ENCODE measurements at regions not wholly inside any gene's neighbourhood (a gene's known extent, or its start where the extent isn't known, plus 50 kb on each side); places are given as distances from the start of the nearest gene placed in this dataset.

DNA sequence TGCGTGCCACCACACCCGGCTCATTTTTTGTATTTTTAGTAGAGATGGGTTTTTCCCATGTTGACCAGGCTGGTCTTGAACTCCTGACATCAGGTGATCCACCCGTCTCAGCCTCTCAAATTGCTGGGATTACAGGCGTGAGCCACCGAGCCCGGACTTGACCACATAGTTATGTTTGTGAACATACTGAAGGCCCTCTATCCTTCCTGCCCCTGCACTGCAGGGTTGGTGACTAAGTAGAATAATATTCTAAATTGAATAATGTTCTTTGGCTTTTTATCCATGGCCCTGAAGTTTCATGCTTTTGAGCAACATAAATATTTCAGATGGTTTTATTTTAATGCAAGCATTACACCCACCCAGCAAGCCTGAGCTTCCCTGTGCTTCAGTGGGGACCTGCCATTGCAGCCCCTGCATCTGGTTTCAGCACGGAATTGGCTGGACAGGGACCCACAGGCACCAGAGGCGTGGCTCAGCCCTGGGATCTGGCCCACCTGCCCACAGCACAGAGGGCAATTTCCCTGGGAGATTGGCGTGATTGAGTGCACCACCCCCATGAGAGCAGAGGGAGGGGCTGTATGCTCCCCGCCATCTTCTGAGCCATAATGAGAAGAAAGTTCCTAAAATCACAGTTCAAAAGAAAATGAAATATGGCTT lies 460.5 kb downstream of the BRD1 start:
- DNase-seq (ENCODE audit: low spot score), result no peak

DNA sequence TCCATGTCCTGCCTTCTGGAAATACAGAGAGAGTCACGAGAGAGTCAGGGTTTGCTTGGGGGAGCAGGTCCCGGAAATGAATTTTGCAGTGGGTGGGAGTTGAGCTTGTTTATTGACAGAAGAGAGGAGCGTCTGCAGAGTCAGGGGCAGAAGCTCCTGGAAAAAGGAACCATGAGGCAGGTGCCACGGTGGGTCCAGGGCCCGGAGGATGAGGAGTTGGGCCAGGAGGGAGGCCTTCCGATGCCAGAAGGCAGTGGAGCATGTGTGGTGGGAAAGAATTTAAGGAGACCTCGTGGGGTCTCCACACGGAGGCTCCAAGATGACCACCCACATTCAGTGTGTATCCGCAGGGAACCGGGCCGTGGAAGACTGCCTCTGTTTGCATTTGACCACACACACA lies 461.2 kb downstream of the BRD1 start:
- DNase-seq (ENCODE audit: low spot score), result no peak

DNA sequence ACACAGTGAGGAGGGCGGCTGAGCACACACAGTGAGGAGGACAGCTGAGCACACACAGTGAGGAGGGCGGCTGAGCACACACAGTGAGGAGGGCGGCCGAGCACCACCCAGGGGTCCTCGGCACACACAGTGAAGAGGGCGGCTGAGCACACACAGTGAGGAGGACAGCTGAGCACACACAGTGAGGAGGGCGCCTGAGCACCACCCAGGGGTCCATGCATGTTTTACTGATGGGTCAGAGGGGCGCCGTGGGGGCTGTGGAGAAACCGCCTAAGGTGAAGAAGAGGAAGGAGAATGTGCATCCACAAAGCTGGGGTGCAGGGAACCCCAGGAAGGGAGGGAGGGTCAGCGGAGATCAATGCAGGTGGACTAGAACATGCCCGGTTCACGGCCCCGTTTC lies 461.8 kb downstream of the BRD1 start:
- no peak for DNase-seq (ENCODE audit: low spot score)

DNA sequence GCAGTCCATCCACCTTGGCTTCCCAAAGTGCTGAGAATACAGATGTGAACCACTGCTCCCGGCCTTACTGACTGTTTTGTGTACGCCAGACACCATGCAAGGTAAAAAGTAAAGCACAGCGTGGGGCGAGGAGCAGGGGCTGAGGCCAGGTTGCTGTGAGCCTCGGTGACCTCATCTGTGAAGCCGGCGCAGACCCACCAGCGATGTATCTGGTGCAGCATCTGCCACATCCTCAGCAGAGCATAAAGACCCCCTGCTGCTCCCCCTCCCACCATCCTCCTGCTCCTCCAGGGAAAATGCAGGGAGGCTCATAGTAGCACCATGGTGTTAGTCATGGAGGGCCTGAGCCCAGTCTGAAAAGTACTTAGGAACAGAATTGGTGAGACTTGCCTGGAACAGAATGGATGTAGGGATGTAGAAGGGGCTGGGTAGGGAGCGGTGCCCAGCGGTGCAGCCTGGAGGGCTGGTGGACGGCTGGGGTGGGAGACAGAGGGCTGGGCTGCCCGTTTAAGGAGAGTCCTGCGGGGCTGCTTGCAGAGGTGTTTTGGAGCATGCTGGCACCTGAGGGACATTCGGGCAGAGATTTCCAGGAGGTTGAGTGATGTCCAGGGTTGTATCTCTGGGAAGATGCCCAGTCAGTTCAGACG lies 462.4 kb downstream of the BRD1 start:
- DNase-seq (ENCODE audit: low spot score), result no peak

DNA sequence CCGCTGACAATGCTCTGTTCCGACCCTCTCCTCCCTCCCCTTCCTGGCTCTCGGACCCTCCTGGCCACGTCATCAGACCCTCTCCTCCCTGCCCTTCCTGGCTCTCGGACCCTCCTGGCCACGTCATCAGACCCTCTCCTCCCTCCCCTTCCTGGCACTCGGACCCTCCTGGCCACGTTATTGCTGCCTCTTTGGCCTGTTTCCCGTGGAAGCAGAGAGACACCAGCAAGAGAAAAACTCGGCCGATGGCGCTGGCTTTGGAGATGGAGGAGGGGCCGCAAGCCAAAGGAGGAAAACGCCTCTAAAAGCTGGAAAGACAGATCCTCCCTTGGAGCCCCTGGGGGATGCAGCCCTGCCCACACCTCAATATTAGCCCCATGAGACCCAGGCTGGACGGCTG lies 463.3 kb downstream of the BRD1 start:
- DNase-seq (ENCODE audit: low spot score), result no peak

DNA sequence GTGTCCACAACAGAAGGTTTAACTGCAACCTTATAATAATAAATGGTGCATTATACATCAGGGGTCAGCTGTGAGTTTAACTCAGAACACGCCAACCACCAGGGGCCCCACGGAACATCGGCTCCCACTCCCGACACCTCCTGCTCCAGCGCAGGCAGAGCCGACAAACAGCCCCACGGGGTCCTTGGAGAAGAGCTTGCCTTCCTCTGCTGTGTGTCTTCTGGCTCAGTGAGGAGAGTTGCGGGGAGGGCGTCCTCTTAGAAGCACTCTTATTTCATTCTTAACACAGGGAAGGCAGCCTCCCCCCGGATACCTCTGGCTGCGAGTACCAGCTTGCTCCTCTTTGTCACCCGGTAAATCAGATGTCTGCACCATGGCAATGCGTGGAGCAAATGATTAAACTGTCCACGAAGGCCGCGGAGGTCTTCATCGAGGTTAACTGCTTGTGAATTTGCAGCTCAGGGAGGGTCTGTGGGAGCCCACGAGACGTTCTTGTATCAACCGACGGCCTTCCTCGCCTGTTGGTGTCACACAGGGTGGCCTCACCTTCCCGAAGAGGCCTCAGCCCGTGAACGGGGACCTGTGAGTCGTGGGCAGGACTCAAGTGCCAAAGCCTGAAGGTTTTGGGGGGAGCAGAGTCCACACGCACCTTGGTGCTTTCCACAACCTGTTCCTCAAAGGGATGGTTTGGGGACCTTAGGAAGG lies 464.0 kb downstream of the BRD1 start:
- DNase-seq (ENCODE audit: low spot score), result no peak

DNA sequence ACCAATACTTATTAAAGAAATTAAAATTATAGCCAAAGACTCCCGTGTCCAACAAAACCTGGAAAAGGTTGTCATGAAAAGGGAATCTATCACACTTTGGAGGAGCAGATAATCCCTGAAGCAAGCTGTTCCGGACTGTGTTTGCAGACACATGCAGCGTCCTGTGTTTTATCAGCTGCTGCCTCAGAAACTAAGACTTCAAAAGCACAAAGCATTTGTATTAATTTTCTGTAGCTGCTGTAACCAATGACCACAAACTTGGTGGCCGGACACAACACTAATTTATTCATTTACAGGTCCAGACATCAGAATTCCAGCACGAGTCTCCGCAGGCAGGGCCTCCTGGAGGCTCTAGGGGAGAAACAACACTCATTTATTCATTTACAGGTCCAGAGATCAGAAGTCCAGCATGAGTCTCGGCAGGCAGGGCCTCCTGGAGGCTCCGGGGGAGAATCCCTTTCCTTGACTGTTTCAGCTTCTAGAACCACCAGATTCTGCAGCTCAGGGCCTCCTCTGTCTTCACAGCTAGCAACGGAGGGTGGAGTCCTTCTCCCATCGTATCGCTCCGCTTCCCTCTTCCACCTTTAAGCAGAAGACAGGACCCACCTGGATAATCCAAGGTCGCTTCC lies 465.3 kb downstream of the BRD1 start:
- no peak for DNase-seq (ENCODE audit: low spot score)

DNA sequence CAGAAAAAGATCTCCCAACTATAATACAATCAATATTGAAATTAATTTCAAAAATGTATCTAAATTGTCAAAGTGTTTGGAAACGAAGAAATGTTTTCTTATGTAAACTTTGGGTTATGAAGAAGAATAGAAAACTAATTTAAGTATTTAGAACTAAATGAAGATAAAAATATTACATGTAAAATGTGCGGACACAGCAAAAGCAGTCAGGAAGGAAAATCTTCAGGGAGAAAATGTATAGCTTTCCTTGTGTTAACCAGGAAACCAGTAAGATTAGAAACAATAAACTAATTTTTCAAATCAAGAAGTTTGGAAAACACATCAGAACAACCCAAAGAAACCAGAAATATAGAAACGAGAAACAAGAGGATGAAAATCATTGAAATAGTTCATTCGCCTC lies 466.5 kb downstream of the BRD1 start:
- no peak for DNase-seq (ENCODE audit: low spot score)

DNA sequence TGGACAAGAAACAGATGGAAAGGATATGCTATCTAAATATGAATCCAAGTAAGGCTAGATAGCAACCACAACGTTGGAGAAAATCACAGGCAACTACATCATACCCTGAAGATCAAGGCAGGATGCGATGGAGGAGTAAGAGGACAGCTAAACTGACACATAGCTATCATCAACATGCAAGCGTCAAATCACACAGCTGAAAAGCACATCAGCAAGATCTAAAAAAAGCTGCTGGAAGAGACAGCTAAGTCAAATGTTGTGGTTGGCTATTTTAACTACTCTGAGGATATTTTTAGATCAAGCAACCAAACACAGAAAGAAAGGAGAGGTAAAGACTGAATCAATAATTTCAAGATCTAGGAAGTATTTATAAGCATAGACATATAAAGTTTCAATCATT lies 466.9 kb downstream of the BRD1 start:
- DNase-seq (ENCODE audit: low spot score), result no peak

DNA sequence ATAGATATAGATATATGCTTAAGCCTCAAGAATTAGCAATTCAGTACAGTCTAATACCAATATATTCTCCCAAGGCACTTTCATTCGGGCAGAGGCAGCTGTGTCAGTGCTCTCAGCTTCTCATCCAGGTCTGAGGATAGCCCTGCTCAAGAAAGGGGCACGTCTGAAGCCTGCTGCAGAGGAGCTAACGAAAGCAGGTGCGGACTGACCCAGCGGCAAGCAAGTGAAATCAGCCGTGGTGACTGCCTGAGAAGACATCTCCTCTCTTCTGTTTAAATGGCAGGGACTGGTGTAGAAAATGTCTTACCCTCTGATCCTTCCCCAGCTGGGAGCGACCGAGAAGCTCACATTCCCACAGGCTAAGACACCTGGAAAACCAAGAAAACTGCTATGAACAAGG lies 468.6 kb downstream of the BRD1 start:
- DNase-seq (ENCODE audit: low spot score), result no peak

DNA sequence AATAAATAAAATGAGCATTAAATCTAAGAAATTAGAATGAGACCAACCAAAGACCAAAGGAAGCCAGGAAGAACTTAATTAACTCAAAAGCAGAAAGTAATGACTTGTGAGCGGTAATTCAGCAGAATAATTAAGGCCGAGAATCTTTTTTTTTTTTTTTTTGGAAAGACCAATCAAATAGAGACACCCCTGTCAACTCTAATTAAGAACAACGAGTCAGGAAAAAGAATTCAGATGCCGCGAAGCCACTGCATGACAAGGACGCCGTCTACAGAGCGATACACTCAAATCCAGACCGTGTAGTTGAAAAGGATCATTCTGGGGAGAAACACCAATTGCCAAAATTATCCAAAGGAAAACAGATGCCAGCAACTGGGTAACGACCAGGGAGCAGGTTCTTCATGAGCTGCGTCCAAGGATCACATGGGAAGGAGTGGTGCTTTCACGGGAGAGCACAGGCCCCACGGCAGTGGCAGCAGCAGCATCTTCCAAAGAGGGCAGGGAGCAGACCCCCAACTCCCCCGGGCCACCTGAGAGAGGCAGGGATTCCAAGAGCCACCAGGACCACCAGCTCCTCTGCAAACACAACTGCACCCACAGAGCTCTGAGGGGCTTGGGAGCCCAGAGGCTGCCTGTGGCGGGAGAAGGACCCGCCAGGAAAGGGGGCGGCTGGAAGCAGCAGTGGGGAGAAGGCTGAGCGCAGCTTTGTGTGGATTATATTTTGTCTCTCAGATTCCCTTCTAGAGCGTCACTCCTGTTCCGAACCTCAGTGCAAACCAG lies 469.8 kb downstream of the BRD1 start:
- no peak for DNase-seq (ENCODE audit: low spot score)

DNA sequence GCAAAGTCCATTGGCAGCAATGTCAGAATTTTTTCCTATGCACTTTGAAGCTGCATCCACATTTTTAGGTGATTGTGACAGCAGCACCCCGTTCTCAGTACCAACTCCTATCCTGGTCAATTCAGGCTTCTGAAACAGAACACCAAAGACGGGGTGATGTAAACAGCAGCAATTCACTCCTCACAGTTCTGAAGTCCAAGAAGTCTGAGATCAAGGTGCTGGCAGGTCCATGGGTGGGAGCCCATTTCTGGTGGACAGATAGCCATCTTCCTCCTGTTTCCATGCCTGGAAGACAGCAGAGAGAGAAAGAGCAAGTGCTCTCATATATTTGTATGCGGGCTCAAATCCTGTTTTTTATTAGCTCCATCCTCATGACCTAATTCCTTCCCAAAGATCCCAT lies 471.2 kb downstream of the BRD1 start:
- DNase-seq (ENCODE audit: low spot score), result no peak

DNA sequence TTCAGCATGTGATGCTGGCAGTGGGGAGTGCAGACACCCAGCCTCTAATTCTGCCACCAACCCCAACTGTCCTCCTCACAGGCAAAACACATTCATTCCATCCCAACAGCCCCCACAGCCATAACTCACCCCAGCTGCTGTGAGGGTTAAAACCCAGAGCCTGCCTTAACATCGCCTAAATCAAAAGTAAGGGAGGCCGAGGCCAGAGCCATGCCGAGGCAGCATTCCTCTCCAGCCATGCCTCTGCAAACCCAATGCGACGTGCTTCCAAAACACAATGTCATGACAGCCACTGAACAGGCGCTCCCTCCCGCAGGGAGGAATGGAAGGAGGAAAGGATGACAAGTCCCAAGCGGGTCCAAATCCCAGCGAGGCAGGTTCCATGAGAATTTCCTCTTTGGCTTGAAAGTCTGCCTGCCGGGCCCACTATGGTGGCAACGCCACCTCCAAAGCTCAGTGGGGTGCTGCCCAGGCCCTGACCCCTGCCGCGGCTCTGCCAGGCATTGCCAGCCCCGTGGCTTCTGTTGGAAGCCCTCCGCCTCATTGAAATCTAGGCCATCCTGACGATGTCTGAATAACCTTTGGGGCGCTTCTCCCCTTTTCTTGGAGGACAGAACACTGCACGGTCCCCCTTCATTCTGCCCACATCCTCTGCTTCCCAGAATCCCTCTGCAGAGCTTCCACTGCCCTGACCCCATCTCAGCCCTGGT lies 472.3 kb downstream of the BRD1 start:
- no peak for DNase-seq (ENCODE audit: low spot score)

DNA sequence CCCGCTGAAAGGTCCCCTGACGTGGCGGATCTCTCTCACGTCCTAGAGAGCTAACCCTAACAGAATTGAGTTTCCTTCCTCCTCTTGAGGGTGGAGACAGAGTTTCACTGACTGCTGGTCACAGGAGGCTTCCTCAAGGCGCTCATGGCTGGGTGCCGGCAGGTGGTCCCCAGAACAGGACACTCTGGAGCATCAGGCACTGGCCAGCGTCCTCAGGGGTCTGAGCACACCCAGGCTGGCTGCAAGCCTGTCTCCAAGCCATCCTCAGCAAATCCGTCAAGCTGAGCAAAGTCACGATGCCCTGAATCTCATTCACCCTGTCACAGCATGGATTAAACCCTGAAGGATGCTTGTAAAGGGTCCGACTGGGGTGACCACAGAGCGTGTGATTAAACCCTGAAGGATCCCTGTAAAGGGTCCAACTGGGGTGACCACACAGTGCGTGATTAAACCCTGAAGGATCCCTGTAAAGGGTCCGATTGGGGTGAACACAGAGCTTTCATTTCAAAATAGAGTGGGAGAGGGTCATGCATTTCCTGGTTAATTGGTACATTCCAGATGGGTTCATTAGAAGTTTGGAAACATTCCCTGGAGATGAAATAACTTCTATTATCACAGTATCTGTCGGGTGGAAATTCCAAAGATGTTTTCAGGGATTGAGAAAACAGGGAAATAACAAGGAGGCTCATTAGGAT lies 473.0 kb downstream of the BRD1 start:
- no peak for DNase-seq (ENCODE audit: low spot score)

DNA sequence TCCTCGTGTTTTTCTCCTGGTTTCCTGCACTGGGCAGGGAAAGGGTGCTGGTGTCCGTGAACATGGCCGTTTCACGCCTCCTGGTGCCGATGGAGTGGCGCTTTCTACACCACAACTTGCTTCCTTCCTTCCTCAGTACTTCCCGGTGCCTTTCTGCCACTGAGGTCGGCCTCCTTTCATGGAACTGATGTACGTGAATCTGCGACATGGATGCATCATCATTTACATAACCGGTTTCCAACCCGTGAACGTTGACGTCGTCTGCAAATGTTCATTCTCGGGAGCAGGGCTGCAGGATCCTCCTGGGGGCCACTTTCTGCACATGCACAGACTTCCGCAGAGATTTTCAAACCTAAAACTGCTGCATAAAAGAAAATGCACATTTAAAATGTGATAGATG lies 474.4 kb downstream of the BRD1 start:
- no peak for DNase-seq (ENCODE audit: low spot score)

DNA sequence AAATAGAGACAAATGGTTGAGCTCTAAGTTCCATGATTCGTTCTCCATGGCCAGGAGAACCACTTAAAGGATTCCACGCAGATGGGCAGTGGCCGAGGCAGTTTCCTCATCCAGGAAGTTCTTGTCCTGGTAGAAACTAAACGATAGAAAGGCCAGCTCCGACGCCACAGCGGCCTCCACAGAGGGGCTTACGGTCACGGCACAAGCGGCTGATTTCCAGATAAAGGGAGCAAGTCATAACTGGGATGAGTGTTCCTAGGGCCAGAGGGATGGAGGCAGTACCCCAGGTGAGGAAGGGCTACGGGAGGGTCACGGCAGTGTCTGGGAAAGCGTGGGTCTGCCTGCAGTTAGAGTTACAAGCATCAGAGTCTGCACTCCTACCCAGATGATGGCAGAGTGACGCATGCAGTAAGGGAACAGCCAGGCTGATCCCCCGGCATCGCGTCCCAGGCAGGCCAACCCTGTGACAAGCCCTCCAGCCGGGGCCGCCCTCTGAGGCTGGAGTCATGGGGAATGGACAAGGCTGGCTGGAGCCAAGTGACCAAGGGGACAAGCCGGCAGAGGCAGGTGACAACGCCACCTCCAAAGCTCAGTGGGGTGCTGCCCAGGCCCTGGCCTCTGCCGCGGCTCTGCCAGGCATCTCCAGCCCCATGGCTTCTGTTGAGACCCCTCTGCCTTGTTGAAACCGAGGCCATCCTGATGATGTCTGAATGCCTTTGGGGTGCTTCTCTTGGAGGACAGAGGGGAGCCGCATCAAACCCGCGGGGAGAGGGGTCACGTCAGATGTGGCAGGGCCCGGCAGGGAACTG lies 475.1 kb downstream of the BRD1 start:
- DNase-seq (ENCODE audit: low spot score), result no peak

DNA sequence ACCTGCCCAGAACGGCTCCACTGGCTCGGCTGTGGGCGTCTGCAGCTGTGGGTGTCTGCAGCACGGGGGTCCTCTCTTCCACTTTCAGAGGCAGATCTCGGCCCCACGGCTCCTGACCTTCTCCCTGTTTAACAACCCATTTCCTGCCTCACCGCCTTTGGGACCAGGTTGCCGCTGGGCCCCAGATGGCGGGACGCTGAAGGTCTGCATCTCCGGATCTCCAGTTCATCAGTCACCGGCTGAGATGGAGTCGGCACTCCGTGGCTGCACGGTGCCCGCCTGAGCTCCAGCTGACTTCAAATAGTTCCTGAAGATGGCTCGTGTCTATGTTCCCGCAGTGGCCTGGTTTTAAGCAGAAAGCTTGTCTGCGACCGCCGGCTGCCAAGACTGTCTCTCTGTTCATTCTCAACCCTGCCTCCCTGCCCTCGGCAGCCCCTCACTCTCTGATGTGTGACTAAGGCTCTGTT lies 475.9 kb downstream of the BRD1 start:
- no peak for DNase-seq (ENCODE audit: low spot score)

DNA sequence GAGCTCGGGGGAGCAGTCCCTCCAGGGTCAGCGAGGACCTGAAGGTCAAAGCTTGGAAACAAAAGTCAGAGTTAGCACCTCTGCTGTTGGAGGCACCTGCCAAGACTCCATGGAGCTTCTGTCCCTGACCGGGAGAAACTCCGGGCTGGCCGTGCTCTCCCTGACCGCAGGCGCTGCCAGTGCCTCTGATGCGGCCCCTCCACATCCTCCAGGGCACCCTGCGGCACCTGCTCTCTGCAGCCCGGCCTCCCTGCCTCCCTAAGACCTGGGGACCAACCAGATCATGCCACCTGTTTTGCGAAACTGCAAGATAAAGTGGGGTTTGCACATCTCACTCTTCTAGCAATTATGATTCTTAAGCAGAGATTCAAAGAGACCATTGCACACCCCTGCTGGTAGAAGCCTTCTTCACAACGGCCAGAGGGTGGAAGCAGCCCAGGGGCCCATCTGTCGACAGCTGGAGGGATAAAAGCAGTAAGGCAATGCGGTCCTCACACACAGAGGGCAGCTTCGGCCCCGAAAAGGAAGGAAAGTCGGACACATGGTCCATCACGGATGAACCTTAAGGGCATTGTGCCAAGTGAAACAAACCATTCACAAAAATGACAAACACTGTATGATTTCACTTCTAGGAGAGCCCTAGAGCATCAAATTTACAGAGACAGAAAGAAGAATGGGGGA lies 477.1 kb downstream of the BRD1 start:
- no peak for DNase-seq (ENCODE audit: low spot score)

DNA sequence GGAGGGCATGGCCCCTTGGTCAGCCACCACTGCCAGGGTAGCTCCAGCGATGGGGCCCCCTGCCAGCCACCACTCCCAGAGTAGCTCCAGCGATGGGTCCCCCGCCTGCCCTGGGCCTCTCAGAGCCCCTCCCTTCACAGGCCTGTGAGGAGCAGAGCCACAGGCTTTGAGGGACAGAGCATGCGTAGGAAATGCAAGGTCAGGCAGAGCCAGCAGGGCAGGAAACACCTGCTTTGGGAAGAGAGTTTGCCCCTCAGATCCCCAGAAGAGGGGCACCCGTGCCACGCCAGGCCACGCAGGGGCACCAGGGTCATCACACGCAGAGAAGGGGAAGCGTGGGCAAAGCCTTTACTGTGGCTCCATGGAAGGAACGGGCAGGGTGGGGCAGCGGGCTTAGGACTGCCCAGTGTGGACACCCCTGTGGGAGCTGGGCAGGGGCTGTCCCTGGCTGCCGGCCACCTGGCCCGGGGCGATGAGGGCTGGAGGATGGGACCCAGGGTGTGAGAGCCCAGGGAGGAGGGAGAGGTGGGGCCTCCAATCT lies 477.8 kb downstream of the BRD1 start:
- DNase-seq (ENCODE audit: low spot score), result no peak
